ENCODE measurements at regions not wholly inside any gene's neighbourhood (a gene's known extent, or its start where the extent isn't known, plus 50 kb on each side); places are given as distances from the start of the nearest gene placed in this dataset.
A peak's percentile ranks its signal among the peaks of the same experiment; 100 is the strongest.

DNA sequence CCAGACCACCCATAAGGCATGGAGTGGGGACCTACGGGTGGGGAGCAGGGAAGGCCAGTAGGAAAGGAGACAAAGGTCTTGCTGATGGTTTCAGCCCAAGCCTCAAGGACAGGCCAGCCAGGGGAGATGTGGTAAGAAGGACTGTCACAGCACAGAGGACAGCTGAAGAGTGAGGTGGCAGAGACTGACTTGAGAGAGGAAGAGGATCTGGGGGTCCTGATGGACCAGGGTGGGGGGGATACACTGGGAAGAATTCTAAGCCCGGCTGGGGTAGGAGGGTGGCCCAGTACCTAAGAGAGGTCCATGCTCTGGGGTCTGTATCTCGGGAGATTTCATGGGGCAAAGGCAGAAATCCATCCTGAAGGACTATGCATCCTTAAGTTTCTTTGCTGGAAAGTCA is 66.1 kb upstream of the THY1 start:
- TF ChIP-seq CTCF (IDR thresholded peaks at IDR 0.05): no peak
- Mint-ChIP-seq H3K4me1 (ENCODE audit: low read depth) (no peaks in the 10 kb centered on the region), H3K4me3 (ENCODE audit: unreplicated experiment) (no peak overlapping the region), H3K36me3 (ENCODE audit: low read depth) (no peaks in the 10 kb centered on the region), H3K27me3 (ENCODE audit: low read depth) (peaks cover 63% of the 10 kb centered on the region), H3K27ac (ENCODE audit: unreplicated experiment) (no peak overlapping the region), H3K9me3 (ENCODE audit: low read depth) (no peaks in the 10 kb centered on the region)
- no peak for DNase-seq (ENCODE audit: low spot score)

DNA sequence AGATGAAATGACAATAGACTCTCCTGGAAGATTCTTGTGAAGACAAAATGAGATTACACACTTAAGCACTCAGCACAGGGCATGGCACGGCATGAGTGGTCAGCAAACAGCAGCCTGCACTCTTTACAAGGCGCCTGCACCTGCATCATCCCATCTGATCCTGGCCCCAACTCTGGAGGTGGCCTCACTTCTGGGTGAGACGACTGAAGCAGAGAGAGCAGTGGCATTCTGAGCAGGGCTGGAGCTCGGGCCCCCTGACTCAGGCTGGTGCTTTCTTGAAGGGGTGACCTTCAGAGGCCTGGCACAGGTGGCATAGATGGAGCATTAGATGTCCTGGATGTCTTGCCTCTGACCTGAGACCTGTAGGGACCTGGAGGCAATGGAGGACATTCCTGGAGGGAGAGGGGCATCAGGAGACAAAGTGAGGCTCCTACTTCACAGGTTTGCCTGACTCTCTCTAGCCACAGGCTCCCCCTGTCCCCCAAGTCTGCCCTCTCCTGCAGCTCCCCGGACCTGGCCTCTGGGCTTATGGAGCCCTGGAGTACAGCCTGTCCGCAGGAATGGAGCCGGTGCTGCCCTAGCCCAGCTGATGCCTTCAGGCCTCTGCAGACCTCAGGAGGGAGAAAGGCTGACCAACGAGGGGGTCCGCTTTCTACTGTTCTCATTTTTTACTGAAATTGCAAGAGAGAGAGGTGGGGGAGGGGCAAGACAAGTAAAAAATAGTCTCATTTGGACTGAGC is 65.5 kb upstream of the THY1 start:
- H3K27ac Mint-ChIP-seq (ENCODE audit: unreplicated experiment): no peak overlapping the region
- H3K4me1 Mint-ChIP-seq (ENCODE audit: low read depth): no peaks in the 10 kb centered on the region
- H3K36me3 Mint-ChIP-seq (ENCODE audit: low read depth): no peaks in the 10 kb centered on the region
- no peaks in the 10 kb centered on the region for H3K9me3 Mint-ChIP-seq (ENCODE audit: low read depth)
- H3K27me3 Mint-ChIP-seq (ENCODE audit: low read depth): peaks cover 65% of the 10 kb centered on the region
- no peak for TF ChIP-seq CTCF (IDR thresholded peaks at IDR 0.05)
- no peak overlapping the region for H3K4me3 Mint-ChIP-seq (ENCODE audit: unreplicated experiment)
- peak; percentile 59 for DNase-seq (ENCODE audit: low spot score)

- Mint-ChIP-seq H3K36me3 (ENCODE audit: low read depth) (no peaks in the 10 kb centered on the region), H3K27me3 (ENCODE audit: low read depth) (peaks cover 76% of the 10 kb centered on the region), H3K9me3 (ENCODE audit: low read depth) (no peaks in the 10 kb centered on the region), H3K27ac (ENCODE audit: unreplicated experiment) (no peak overlapping the region), H3K4me1 (ENCODE audit: low read depth) (no peaks in the 10 kb centered on the region), H3K4me3 (ENCODE audit: unreplicated experiment) (no peak overlapping the region)
- no peak for TF ChIP-seq CTCF (IDR thresholded peaks at IDR 0.05)
- DNase-seq (ENCODE audit: low spot score): peak; percentile 36
These were observed 63.8 kb upstream of the THY1 start for GRCh38 chr11:119486691-119487259.

DNA sequence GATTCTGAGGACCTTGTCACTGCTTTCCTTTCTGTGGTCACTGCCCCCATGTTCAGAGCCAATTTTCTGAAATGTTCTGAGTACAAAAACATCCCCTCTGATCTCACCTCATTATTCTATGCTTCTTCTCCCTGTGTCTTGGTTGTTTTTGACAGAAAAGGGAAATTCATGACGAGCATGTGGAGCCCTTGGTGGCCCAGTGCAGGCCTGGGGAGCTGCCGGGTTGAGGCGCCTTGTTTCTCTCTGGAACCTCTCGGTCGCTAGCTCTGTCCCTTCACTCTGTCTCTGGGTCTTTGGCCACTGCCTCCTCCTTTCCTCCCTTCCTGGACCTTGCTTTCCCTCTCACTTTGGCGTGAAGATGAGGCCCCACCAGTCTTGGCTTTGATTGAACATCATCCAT is 63.0 kb upstream of the THY1 start:
- Mint-ChIP-seq H3K27ac (ENCODE audit: unreplicated experiment) (no peak overlapping the region), H3K27me3 (ENCODE audit: low read depth) (peaks cover 71% of the 10 kb centered on the region), H3K4me3 (ENCODE audit: unreplicated experiment) (no peak overlapping the region), H3K4me1 (ENCODE audit: low read depth) (peaks cover 3% of the 10 kb centered on the region), H3K36me3 (ENCODE audit: low read depth) (no peaks in the 10 kb centered on the region), H3K9me3 (ENCODE audit: low read depth) (no peaks in the 10 kb centered on the region)
- peak; percentile 13 for DNase-seq (ENCODE audit: low spot score)
- no peak for TF ChIP-seq CTCF (IDR thresholded peaks at IDR 0.05)

GRCh38 chr11:119484741-119485605 is 62.0 kb upstream of the THY1 start:
- Mint-ChIP-seq H3K9me3 (ENCODE audit: low read depth) (no peaks in the 10 kb centered on the region), H3K27me3 (ENCODE audit: low read depth) (peaks cover 63% of the 10 kb centered on the region), H3K36me3 (ENCODE audit: low read depth) (no peaks in the 10 kb centered on the region), H3K27ac (ENCODE audit: unreplicated experiment) (no peak overlapping the region), H3K4me3 (ENCODE audit: unreplicated experiment) (no peak overlapping the region), H3K4me1 (ENCODE audit: low read depth) (peaks cover 4% of the 10 kb centered on the region)
- peak; percentile 35 for TF ChIP-seq CTCF (IDR thresholded peaks at IDR 0.05)
- DNase-seq (ENCODE audit: low spot score): peak; percentile 65

All from chondrocyte (in vitro differentiated cells).